Astrocyte (in vitro differentiated cells and primary cell): ENCODE measurements at regions not wholly inside any gene's neighbourhood (a gene's known extent, or its start where the extent isn't known, plus 50 kb on each side); places are given as distances from the start of the nearest gene placed in this dataset.

ENCODE experiments used
- DNase-seq: peaks from one replicate; pipeline ENCODE4 v3.0.0-alpha.2; 2010; ENCODE audit warnings: low read depth
- FAIRE-seq: peaks from 2 replicates; lab custom pipeline; 2011; peaks lifted over from hg19 to GRCh38; lab: Jason Lieb, UNC
- H2AFZ ChIP-seq: 2 replicates; pipeline ENCODE4 v1.6.0; 2012; ENCODE audit warnings: low read depth, low read length, inconsistent platforms
- H3K27ac ChIP-seq: 2 replicates; pipeline ENCODE4 v1.5.1; 2011; ENCODE audit warnings: low read depth, low read length, inconsistent platforms
- H3K27me3 ChIP-seq: 2 replicates; pipeline ENCODE4 v1.6.0; 2011; ENCODE audit warnings: low read length, inconsistent platforms; ENCODE audit not compliant: insufficient read depth
- H3K36me3 ChIP-seq: 2 replicates; pipeline ENCODE4 v1.5.1; 2011; ENCODE audit warnings: low read length, inconsistent platforms; ENCODE audit not compliant: insufficient read depth
- H3K4me1 ChIP-seq: 2 replicates; pipeline ENCODE4 v1.5.1; 2011; ENCODE audit warnings: low read length, inconsistent platforms; ENCODE audit not compliant: insufficient read depth
- H3K4me2 ChIP-seq: 2 replicates; pipeline ENCODE4 v1.6.0; 2012; ENCODE audit warnings: low read length, inconsistent platforms
- H3K4me3 ChIP-seq: 2 replicates; pipeline ENCODE4 v1.5.1; 2011; ENCODE audit warnings: low read depth, mild to moderate bottlenecking, low read length, inconsistent platforms; ENCODE audit not compliant: insufficient read depth
- H3K79me2 ChIP-seq: 2 replicates; pipeline ENCODE4 v1.6.0; 2012; ENCODE audit warnings: mild to moderate bottlenecking, low read length, inconsistent platforms; ENCODE audit not compliant: insufficient read depth
- H3K9ac ChIP-seq: 2 replicates; pipeline ENCODE4 v1.6.0; 2012; ENCODE audit warnings: mild to moderate bottlenecking, low read length, inconsistent platforms
- H3K9me3 ChIP-seq: 2 replicates; pipeline ENCODE4 v1.5.1; 2012; ENCODE audit warnings: low read depth, mild to moderate bottlenecking, low read length, inconsistent platforms; ENCODE audit not compliant: insufficient read depth
- H4K20me1 ChIP-seq: 2 replicates; pipeline ENCODE4 v1.6.0; 2012; ENCODE audit warnings: low read length, inconsistent platforms; ENCODE audit not compliant: insufficient read depth
- H3K27ac Mint-ChIP-seq: one replicate; pipeline ENCODE4 v1.8.0; 2021; ENCODE audit warnings: mild to moderate bottlenecking, mixed read lengths; ENCODE audit not compliant: unreplicated experiment
- H3K27me3 Mint-ChIP-seq: one replicate; pipeline ENCODE4 v1.8.0; 2021; ENCODE audit warnings: low read depth, mixed read lengths; ENCODE audit not compliant: unreplicated experiment
- H3K36me3 Mint-ChIP-seq: one replicate; pipeline ENCODE4 v1.8.0; 2021; ENCODE audit warnings: low read depth, mixed read lengths; ENCODE audit not compliant: unreplicated experiment
- H3K4me1 Mint-ChIP-seq: one replicate; pipeline ENCODE4 v1.8.0; 2021; ENCODE audit warnings: low read depth, mixed read lengths; ENCODE audit not compliant: unreplicated experiment
- H3K4me3 Mint-ChIP-seq: one replicate; pipeline ENCODE4 v1.8.0; 2021; ENCODE audit warnings: mild to moderate bottlenecking, moderate library complexity, mixed read lengths; ENCODE audit not compliant: unreplicated experiment
- H3K9me3 Mint-ChIP-seq: one replicate; pipeline ENCODE4 v1.8.0; 2021; ENCODE audit warnings: mild to moderate bottlenecking, mixed read lengths; ENCODE audit not compliant: unreplicated experiment
- CTCF ChIP-seq: IDR thresholded peaks from 2 replicates; pipeline ENCODE4 v1.5.1; 2011; ENCODE audit warnings: low read depth, mild to moderate bottlenecking, inconsistent platforms, low read length, moderate library complexity; ENCODE audit not compliant: insufficient read depth
- EZH2 ChIP-seq: IDR thresholded peaks from 2 replicates; pipeline ENCODE4 v1.6.1; 2012; ENCODE audit warnings: mild to moderate bottlenecking, low read length, inconsistent platforms; ENCODE audit not compliant: insufficient read depth

- H3K4me3 Mint-ChIP-seq: no peak overlapping the region
- no peaks in the 10 kb centered on the region for H3K36me3 Mint-ChIP-seq
- H3K79me2 ChIP-seq: no peaks in the 10 kb centered on the region
- no peak overlapping the region for H3K4me2 ChIP-seq
- H3K4me1 ChIP-seq: no peaks in the 10 kb centered on the region
- no peaks in the 10 kb centered on the region for H4K20me1 ChIP-seq
- TF ChIP-seq EZH2: no peak
- TF ChIP-seq CTCF: no peak
- no peak overlapping the region for H2AFZ ChIP-seq
- DNase-seq: no peak
- peaks cover 3% of the 10 kb centered on the region for H3K4me1 Mint-ChIP-seq
- peaks cover 9% of the 10 kb centered on the region for H3K27me3 Mint-ChIP-seq
- H3K9me3 Mint-ChIP-seq: no peaks in the 10 kb centered on the region
- H3K9me3 ChIP-seq: no peaks in the 10 kb centered on the region
- H3K4me3 ChIP-seq: no peak overlapping the region
- no peaks in the 10 kb centered on the region for H3K27me3 ChIP-seq
- H3K36me3 ChIP-seq: no peaks in the 10 kb centered on the region
- no peak overlapping the region for H3K27ac Mint-ChIP-seq
- no peak for FAIRE-seq
- no peak overlapping the region for H3K27ac ChIP-seq
- no peak overlapping the region for H3K9ac ChIP-seq
Measured at GRCh38 chr18:77619525-77619924, 369.9 kb downstream of the GALR1 start.

- Mint-ChIP-seq H3K4me3 (no peak overlapping the region), H3K4me1 (peaks cover 3% of the 10 kb centered on the region)
- FAIRE-seq: no peak
Measured at GRCh38 chr18:77622009-77622692, 372.5 kb downstream of the GALR1 start.

More at GRCh38 chr18:77622009-77622692, 372.5 kb downstream of the GALR1 start:
- Mint-ChIP-seq H3K36me3 (no peaks in the 10 kb centered on the region), H3K27me3 (no peaks in the 10 kb centered on the region), H3K27ac (no peak overlapping the region), H3K9me3 (no peaks in the 10 kb centered on the region)
- H3K79me2 ChIP-seq: no peaks in the 10 kb centered on the region
- no peaks in the 10 kb centered on the region for H3K9me3 ChIP-seq
- H3K27ac ChIP-seq: no peak overlapping the region
- no peak overlapping the region for H3K4me3 ChIP-seq
- no peak for DNase-seq
- H3K36me3 ChIP-seq: no peaks in the 10 kb centered on the region
- TF ChIP-seq CTCF (no peak), EZH2 (no peak)
- H4K20me1 ChIP-seq: no peaks in the 10 kb centered on the region
- H3K4me1 ChIP-seq: no peaks in the 10 kb centered on the region
- no peaks in the 10 kb centered on the region for H3K27me3 ChIP-seq
- H2AFZ ChIP-seq: no peak overlapping the region
- H3K4me2 ChIP-seq: no peak overlapping the region
- H3K9ac ChIP-seq: no peak overlapping the region
